DOHH2 (cell line): ENCODE measurements at regions not wholly inside any gene's neighbourhood (a gene's known extent, or its start where the extent isn't known, plus 50 kb on each side); places are given as distances from the start of the nearest gene placed in this dataset.

Experiments
- H3F3A ChIP-seq: fragments of 200-600 bp; sonication (generic), shearing (Covaris generic); 2 replicates; pipeline ENCODE4 v1.6.0; 2016; ENCODE audit warnings: antibody characterized with exemption, mild to moderate bottlenecking; ENCODE audit not compliant: control insufficient read depth, insufficient read depth
- H3K27ac ChIP-seq: fragments of 200-600 bp; sonication (generic); 2 replicates; pipeline ENCODE4 v1.5.1; 2014; ENCODE audit warnings: low read depth, mild to moderate bottlenecking, low read length, moderate library complexity
- H3K27me3 ChIP-seq: fragments of 200-600 bp; sonication (generic); 2 replicates; pipeline ENCODE4 v1.6.1; 2014; ENCODE audit warnings: mild to moderate bottlenecking, low read length, mixed read lengths; ENCODE audit not compliant: control insufficient read depth
- H3K36me3 ChIP-seq: fragments of 200-600 bp; sonication (generic); 2 replicates; pipeline ENCODE4 v1.6.1; 2014; ENCODE audit warnings: mild to moderate bottlenecking, low read length, moderate library complexity, mixed read lengths; ENCODE audit not compliant: control insufficient read depth
- H3K4me1 ChIP-seq: fragments of 200-600 bp; sonication (generic); 2 replicates; pipeline ENCODE4 v1.6.1; 2014; ENCODE audit warnings: mild to moderate bottlenecking, low read length, mixed read lengths; ENCODE audit not compliant: control insufficient read depth
- H3K4me2 ChIP-seq: fragments of 200-600 bp; sonication (generic); 2 replicates; pipeline ENCODE4 v1.6.0; 2014; ENCODE audit warnings: mild to moderate bottlenecking, low read length, moderate library complexity
- H3K4me3 ChIP-seq: fragments of 200-600 bp; sonication (generic); 2 replicates; pipeline ENCODE4 v1.5.1; 2014; ENCODE audit warnings: mild to moderate bottlenecking, low read length, mixed read lengths
- H3K79me2 ChIP-seq: fragments of 200-600 bp; sonication (generic); 2 replicates; pipeline ENCODE4 v1.6.1; 2014; ENCODE audit warnings: mild to moderate bottlenecking, low read length, mixed read lengths; ENCODE audit not compliant: control insufficient read depth
- H3K9me2 ChIP-seq: fragments of 200-600 bp; sonication (generic); replicated peaks from 2 replicates; pipeline ENCODE4 v1.6.1; 2014; ENCODE audit warnings: mild to moderate bottlenecking, low read length, mixed read lengths; ENCODE audit not compliant: control insufficient read depth
- H3K9me3 ChIP-seq: fragments of 200-600 bp; sonication (generic); 2 replicates; pipeline ENCODE4 v1.6.1; 2014; ENCODE audit warnings: antibody characterized with exemption, low read length, mixed read lengths; ENCODE audit not compliant: control insufficient read depth, insufficient read depth
- H4K20me1 ChIP-seq: fragments of 200-600 bp; sonication (generic); 2 replicates; pipeline ENCODE4 v1.6.0; 2014; ENCODE audit warnings: low read depth, mild to moderate bottlenecking, antibody characterized with exemption, low read length, moderate library complexity; ENCODE audit not compliant: control insufficient read depth, insufficient read depth
- CTCF ChIP-seq: fragments of 200-600 bp; sonication (generic); IDR thresholded peaks from one replicate; pipeline ENCODE4 v1.5.1; 2014; ENCODE audit warnings: antibody characterized with exemption, mild to moderate bottlenecking, low read depth, low read length; ENCODE audit not compliant: poor library complexity, severe bottlenecking
- EZH2phosphoT487 ChIP-seq: fragments of 200-600 bp; sonication (generic); IDR thresholded peaks from 2 replicates; pipeline ENCODE4 v1.6.1; 2017; ENCODE audit warnings: borderline replicate concordance, mild to moderate bottlenecking, antibody characterized with exemption, low read length, moderate library complexity, mixed read lengths

DNA sequence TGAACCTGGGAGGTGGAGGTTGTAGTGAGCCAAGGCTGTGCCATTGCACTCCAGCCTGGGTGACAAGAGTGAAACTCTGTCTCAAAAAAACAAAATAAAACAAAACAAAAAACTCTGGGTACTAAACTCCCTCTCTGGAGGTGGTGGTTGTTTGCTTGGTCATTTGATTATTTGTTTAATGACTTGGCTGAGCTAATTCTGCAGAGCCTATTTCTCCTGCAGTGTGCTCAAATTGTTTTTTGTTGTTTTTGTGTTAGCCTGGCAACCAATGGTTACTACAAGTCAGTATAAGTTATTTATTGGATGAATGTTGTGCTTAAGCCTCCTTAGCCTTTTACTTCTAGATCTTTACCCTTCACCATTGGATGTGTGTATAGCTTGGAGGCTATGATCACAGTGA is 387.5 kb downstream of the ADCYAP1 start:
- H3K36me3 ChIP-seq: no peaks in the 10 kb centered on the region
- no peak overlapping the region for H3K4me3 ChIP-seq
- H3F3A ChIP-seq: no peaks in the 10 kb centered on the region
- no peaks in the 10 kb centered on the region; the same call in 1 of the 2 replicates for H3K9me2 ChIP-seq
- no peak overlapping the region for H3K27ac ChIP-seq
- H3K27me3 ChIP-seq: no peaks in the 10 kb centered on the region
- no peak overlapping the region for H3K4me2 ChIP-seq
- TF ChIP-seq EZH2phosphoT487 (no peak), CTCF (no peak)
- no peaks in the 10 kb centered on the region for H3K9me3 ChIP-seq
- no peaks in the 10 kb centered on the region for H4K20me1 ChIP-seq
- H3K4me1 ChIP-seq: no peaks in the 10 kb centered on the region
- H3K79me2 ChIP-seq: no peaks in the 10 kb centered on the region

DNA sequence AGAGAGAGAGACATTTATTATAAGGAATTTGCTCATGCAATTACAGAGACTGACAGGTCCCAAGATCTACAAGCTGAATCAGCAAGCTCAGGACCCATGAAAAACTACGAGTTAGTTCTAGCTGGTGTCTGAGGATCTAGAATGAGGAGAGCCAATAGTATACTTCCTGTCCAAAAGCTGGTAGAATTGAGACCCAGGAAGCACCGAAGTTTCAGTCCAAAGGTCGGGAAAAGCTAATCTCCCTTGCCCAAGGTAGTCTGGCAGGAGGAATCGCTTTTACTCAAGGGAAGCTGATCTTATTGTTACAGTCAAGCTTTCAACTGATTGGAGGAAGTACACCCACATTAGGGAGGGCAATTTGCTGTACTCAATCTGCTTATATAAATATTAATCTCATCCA is 389.6 kb downstream of the ADCYAP1 start:
- no peaks in the 10 kb centered on the region for H3K9me3 ChIP-seq
- no peak for TF ChIP-seq CTCF
- TF ChIP-seq EZH2phosphoT487: no peak
- H3K9me2 ChIP-seq: no peaks in the 10 kb centered on the region
- no peaks in the 10 kb centered on the region for H3F3A ChIP-seq
- no peaks in the 10 kb centered on the region for H3K36me3 ChIP-seq
- H3K27me3 ChIP-seq: no peaks in the 10 kb centered on the region
- H3K4me3 ChIP-seq: no peak overlapping the region
- no peaks in the 10 kb centered on the region for H4K20me1 ChIP-seq
- no peak overlapping the region for H3K4me2 ChIP-seq
- no peaks in the 10 kb centered on the region for H3K79me2 ChIP-seq
- H3K4me1 ChIP-seq: no peaks in the 10 kb centered on the region
- no peak overlapping the region for H3K27ac ChIP-seq

- no peaks in the 10 kb centered on the region for H3K9me3 ChIP-seq
- H3F3A ChIP-seq: no peaks in the 10 kb centered on the region
- H3K79me2 ChIP-seq: no peaks in the 10 kb centered on the region
- H3K4me3 ChIP-seq: no peak overlapping the region
- H3K4me1 ChIP-seq: no peaks in the 10 kb centered on the region
- no peaks in the 10 kb centered on the region for H3K36me3 ChIP-seq
- no peaks in the 10 kb centered on the region for H4K20me1 ChIP-seq
- H3K27me3 ChIP-seq: no peaks in the 10 kb centered on the region
- H3K9me2 ChIP-seq: no peaks in the 10 kb centered on the region
- H3K4me2 ChIP-seq: no peak overlapping the region
- H3K27ac ChIP-seq: no peak overlapping the region
- TF ChIP-seq CTCF (no peak), EZH2phosphoT487 (no peak)
Observed at GRCh38 chr18:1296237-1296636, 391.6 kb downstream of the ADCYAP1 start.

DNA sequence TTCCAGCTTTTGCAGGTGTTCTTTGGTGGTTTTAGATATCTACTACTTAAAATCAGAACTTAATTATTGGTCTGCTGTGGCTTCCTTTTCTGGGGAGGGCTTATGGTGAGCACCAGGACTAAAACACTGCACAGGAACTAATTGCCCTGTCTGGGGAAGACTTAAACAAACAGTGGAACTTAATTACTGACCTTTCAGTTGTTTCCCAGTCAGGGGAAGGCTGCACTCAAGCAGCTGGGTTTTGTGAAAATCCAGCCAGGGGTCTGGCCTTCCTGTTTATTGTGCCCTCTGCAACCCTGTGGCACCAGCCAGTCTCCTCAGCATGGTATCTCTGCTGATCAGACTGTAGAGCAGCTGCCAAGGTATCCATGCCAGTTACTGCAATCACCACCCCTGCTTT is 398.2 kb downstream of the ADCYAP1 start:
- TF ChIP-seq EZH2phosphoT487 (no peak), CTCF (no peak)
- H3K4me2 ChIP-seq: no peak overlapping the region
- H3K36me3 ChIP-seq: no peaks in the 10 kb centered on the region
- H4K20me1 ChIP-seq: no peaks in the 10 kb centered on the region
- no peaks in the 10 kb centered on the region for H3F3A ChIP-seq
- no peaks in the 10 kb centered on the region for H3K27me3 ChIP-seq
- H3K79me2 ChIP-seq: no peaks in the 10 kb centered on the region
- H3K4me1 ChIP-seq: no peaks in the 10 kb centered on the region
- no peaks in the 10 kb centered on the region for H3K9me2 ChIP-seq
- no peak overlapping the region for H3K27ac ChIP-seq
- no peak overlapping the region for H3K4me3 ChIP-seq
- H3K9me3 ChIP-seq: no peaks in the 10 kb centered on the region
